HEK293 (cell line): ENCODE measurements at regions not wholly inside any gene's neighbourhood (a gene's known extent, or its start where the extent isn't known, plus 50 kb on each side); places are given as distances from the start of the nearest gene placed in this dataset.

Experiments
- CTCF ChIP-seq: fragments of 450-650 bp; formaldehyde crosslinking; IDR thresholded peaks from 2 replicates; pipeline ENCODE4 v1.5.1; 2016; ENCODE audit warnings: missing biosample characterization, missing genetic modification characterization
- IKZF3 ChIP-seq: fragments of 450-650 bp; IDR thresholded peaks from 2 replicates; pipeline ENCODE4 v1.5.0; 2018; ENCODE audit warnings: missing biosample characterization, mild to moderate bottlenecking, missing genetic modification characterization, moderate library complexity
- KLF16 ChIP-seq: fragments of 450-650 bp; formaldehyde crosslinking; IDR thresholded peaks from 2 replicates; pipeline ENCODE4 v1.5.1; 2017; ENCODE audit warnings: missing biosample characterization, missing genetic modification characterization
- ZBTB26 ChIP-seq: fragments of 450-650 bp; formaldehyde crosslinking; optimal IDR thresholded peaks from 2 replicates; pipeline ENCODE3; 2016; ENCODE audit warnings: missing biosample characterization, mild to moderate bottlenecking, missing genetic modification characterization
- ZNF24 ChIP-seq: fragments of 450-650 bp; formaldehyde crosslinking; IDR thresholded peaks from 2 replicates; pipeline ENCODE4 v1.5.1; 2016; ENCODE audit warnings: missing biosample characterization, missing genetic modification characterization
- ZNF510 ChIP-seq: fragments of 450-650 bp; formaldehyde crosslinking; IDR thresholded peaks from 2 replicates; pipeline ENCODE4 v1.5.1; 2018; ENCODE audit warnings: mild to moderate bottlenecking, missing genetic modification characterization, missing biosample characterization; ENCODE audit not compliant: insufficient replicate concordance
- ZNF629 ChIP-seq: fragments of 450-650 bp; formaldehyde crosslinking; IDR thresholded peaks from 2 replicates; pipeline ENCODE4 v1.5.1; 2017; ENCODE audit warnings: missing biosample characterization, missing genetic modification characterization
- ZSCAN18 ChIP-seq: fragments of 450-650 bp; formaldehyde crosslinking; IDR thresholded peaks from 2 replicates; pipeline ENCODE4 v1.5.1; 2016; ENCODE audit warnings: missing biosample characterization, missing genetic modification characterization

GRCh38 chr6:145547594-145548335 lies 187.6 kb downstream of the EPM2A start:
- TF ChIP-seq ZBTB26 (no peak), CTCF (tag by site-specific recombination) (no peak), IKZF3 (no peak), ZNF510 (tag by site-specific recombination) (no peak), KLF16 (tag by site-specific recombination) (no peak), ZNF629 (tag by site-specific recombination) (no peak), ZSCAN18 (tag by site-specific recombination) (no peak), ZNF24 (tag by site-specific recombination) (no peak)
